Erythroblast (primary cell): ENCODE measurements at regions not wholly inside any gene's neighbourhood (a gene's known extent, or its start where the extent isn't known, plus 50 kb on each side); places are given as distances from the start of the nearest gene placed in this dataset.

Experiments
- GATA1 ChIP-seq: IDR thresholded peaks from 2 replicates; pipeline ENCODE4 v1.6.1; 2011; ENCODE audit warnings: low read depth, mild to moderate bottlenecking, control low read depth, low read length, moderate library complexity
- POLR2A ChIP-seq: IDR thresholded peaks from 2 replicates; pipeline ENCODE4 v1.6.1; 2011; ENCODE audit warnings: mild to moderate bottlenecking, low read length

GRCh38 chr17:13197586-13197985 lies 179.8 kb upstream of the ELAC2 start:
- TF ChIP-seq POLR2A (no peak), GATA1 (no peak)
